ENCODE measurements at regions not wholly inside any gene's neighbourhood (a gene's known extent, or its start where the extent isn't known, plus 50 kb on each side); places are given as distances from the start of the nearest gene placed in this dataset.

DNA sequence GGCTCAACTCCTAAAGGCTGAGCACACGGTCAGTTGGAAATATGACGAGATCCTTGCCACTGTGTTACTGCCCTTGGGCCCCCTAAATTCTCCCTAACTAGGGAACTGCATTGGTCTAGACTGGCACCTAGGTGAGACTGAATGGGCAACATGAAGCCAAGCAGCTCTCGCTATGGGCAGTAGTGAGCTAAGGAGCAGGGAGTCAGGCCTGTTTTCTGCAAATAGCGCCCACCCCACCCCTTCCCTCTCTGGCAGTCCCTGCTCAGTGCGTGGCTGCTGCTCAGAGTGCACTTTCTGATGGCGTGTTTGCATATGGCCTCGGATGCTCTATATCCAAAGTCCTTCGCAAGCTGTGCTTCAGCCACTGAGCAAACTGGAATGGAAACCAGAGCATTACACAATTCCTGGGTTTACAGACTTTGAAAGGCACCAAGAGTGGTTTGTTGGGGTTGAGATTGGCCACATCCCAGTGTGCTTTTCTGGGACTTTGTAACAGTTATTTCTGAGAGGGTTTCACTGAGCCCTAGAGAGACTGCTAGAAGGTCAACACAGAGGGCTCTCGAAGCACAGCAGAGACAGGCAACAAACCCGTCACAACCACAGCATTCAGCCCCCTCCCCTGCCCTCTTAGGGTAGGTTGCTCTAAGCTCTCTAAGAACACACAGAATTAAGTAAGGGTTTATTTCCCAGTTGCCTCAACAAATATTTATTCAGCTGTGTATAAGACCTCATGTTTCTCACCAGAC is 419.9 kb downstream of the STK39 start:
- H3K27me3 ChIP-seq (replicated peaks; ENCODE audit: insufficient read depth), result no peaks in the 10 kb centered on the region
- DNase-seq (ENCODE audit: low spot score), result no peak
- intact Hi-C loops (cut with DNase I), result no loop called here
- no peak for TF ChIP-seq POLR2A (IDR thresholded peaks at IDR 0.05)
- TF ChIP-seq POLR2AphosphoS5 (IDR thresholded peaks at IDR 0.05), result no peak
- TF ChIP-seq CTCF (IDR thresholded peaks at IDR 0.05), result no peak
- H3K27ac ChIP-seq, result no peak overlapping the region
- H3K4me1 ChIP-seq (replicated peaks), result peaks cover 6% of the 10 kb centered on the region
- H3K4me3 ChIP-seq, result no peak overlapping the region
- no peaks in the 10 kb centered on the region for H3K36me3 ChIP-seq
- 91% methylated on average over 10 of the region's 10 CpGs for WGBS
- H3K9me3 ChIP-seq, result no peaks in the 10 kb centered on the region

- no peaks in the 10 kb centered on the region for H3K9me3 ChIP-seq
- DNase-seq (ENCODE audit: low spot score), result no peak
- H3K4me3 ChIP-seq, result no peak overlapping the region
- intact Hi-C loops (cut with DNase I), result no loop called here
- no peak for TF ChIP-seq POLR2A (IDR thresholded peaks at IDR 0.05)
- no peak for TF ChIP-seq CTCF (IDR thresholded peaks at IDR 0.05)
- no peak for TF ChIP-seq POLR2AphosphoS5 (IDR thresholded peaks at IDR 0.05)
- H3K27ac ChIP-seq, result no peak overlapping the region
- H3K27me3 ChIP-seq (replicated peaks; ENCODE audit: insufficient read depth), result no peaks in the 10 kb centered on the region
- no peaks in the 10 kb centered on the region for H3K36me3 ChIP-seq
- 43% methylated on average over 3 of the region's 3 CpGs for WGBS
- H3K4me1 ChIP-seq (replicated peaks), result peaks cover 6% of the 10 kb centered on the region
Measured at GRCh38 chr2:167826906-167827305, 420.5 kb downstream of the STK39 start.

DNA sequence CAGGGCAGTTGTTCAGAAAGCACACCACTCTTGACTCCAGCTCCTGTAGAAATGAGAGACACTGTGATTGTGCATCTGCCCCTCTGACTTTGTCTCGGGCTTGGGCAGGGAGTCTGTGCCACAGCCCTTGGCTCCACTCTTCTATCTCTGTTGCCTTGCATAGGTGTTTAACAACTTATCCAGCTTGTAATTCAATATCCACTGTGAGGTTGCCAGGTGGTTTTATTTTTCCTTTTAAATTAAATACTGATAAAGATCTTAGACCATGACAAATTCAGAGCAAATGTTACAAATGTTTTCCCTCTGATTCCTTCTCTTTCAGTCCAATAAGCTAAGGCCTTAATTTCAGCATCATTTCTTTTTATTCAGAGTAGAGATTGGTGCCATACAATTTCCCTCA is 421.7 kb downstream of the STK39 start:
- H3K9me3 ChIP-seq, result no peaks in the 10 kb centered on the region
- no peaks in the 10 kb centered on the region for H3K27me3 ChIP-seq (replicated peaks; ENCODE audit: insufficient read depth)
- no peak for DNase-seq (ENCODE audit: low spot score)
- TF ChIP-seq CTCF (IDR thresholded peaks at IDR 0.05) (no peak), POLR2AphosphoS5 (IDR thresholded peaks at IDR 0.05) (peak; percentile 10), POLR2A (IDR thresholded peaks at IDR 0.05) (no peak)
- H3K4me3 ChIP-seq, result no peak overlapping the region
- H3K36me3 ChIP-seq, result no peaks in the 10 kb centered on the region
- WGBS, result 34% methylated on average over 1 of the region's 1 CpG
- peaks cover 6% of the 10 kb centered on the region for H3K4me1 ChIP-seq (replicated peaks)
- intact Hi-C loops (cut with DNase I), result no loop called here
- H3K27ac ChIP-seq, result no peak overlapping the region

DNA sequence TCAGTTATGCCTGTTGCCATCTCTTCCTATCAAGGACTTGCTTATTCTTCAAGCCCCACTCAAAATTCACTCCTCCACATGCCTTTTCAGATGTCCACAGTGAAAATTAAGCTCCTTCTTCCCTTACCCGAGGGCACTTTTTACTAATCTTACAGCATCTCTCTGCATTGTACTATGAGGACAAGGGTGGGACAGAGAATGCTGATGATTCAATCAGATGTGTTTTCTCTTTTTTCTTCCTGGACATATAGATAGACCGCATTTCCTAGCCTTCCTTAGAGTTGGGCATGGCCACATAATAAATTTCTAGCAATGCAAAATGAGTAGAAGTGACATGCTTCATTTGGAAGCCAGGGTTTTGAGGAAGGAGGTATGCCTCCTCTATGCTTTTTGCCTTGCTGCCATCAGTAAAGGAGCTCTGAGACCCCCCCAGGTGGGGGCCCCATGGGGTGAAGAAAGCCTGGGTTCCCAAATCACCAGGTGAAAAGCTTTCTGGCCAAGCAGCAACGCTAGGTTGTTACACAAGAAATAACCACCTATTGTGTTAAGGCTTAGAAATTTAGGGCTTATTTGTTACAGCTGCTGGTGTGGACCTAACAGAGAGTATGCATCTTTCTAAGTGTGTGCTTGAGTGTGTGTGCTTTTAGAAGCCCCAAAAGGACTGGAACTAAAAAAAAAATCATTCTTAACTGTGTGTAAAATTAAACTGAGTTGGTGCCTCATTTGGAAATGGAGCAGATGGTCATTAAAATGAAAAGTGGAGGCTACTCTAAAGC is 424.5 kb downstream of the STK39 start:
- intact Hi-C loops (cut with DNase I), result no loop called here
- Histone ChIP-seq H3K27me3 (replicated peaks; ENCODE audit: insufficient read depth) (no peaks in the 10 kb centered on the region), H3K4me1 (replicated peaks) (peaks cover 6% of the 10 kb centered on the region), H3K36me3 (no peaks in the 10 kb centered on the region), H3K9me3 (no peaks in the 10 kb centered on the region), H3K27ac (no peak overlapping the region), H3K4me3 (no peak overlapping the region)
- TF ChIP-seq POLR2AphosphoS5 (IDR thresholded peaks at IDR 0.05) (no peak), CTCF (IDR thresholded peaks at IDR 0.05) (no peak), POLR2A (IDR thresholded peaks at IDR 0.05) (no peak)
- 89% methylated on average over 3 of the region's 3 CpGs for WGBS
- no peak for DNase-seq (ENCODE audit: low spot score)
